Hepatocyte (in vitro differentiated cells): ENCODE measurements at regions not wholly inside any gene's neighbourhood (a gene's known extent, or its start where the extent isn't known, plus 50 kb on each side); places are given as distances from the start of the nearest gene placed in this dataset.

Experiments used
- DNase-seq: peaks from one replicate; pipeline ENCODE4 v3.0.0-alpha.2; 2016; ENCODE audit warnings: low spot score
- H2AFZ ChIP-seq: fragments of 200-600 bp; sonication (generic); 2 replicates; pipeline ENCODE4 v1.6.0; 2016; ENCODE audit warnings: antibody characterized with exemption, mild to moderate bottlenecking
- H3K27ac ChIP-seq: fragments of 200-600 bp; sonication (generic); 2 replicates; pipeline ENCODE4 v1.5.1; 2016; ENCODE audit warnings: mild to moderate bottlenecking
- H3K27me3 ChIP-seq: fragments of 200-600 bp; sonication (generic); 2 replicates; pipeline ENCODE4 v1.6.1; 2016
- H3K36me3 ChIP-seq: fragments of 200-600 bp; sonication (generic); replicated peaks from 2 replicates; pipeline ENCODE4 v1.5.1; 2016; ENCODE audit warnings: low read depth; ENCODE audit not compliant: insufficient read depth
- H3K4me1 ChIP-seq: fragments of 200-600 bp; sonication (generic); 2 replicates; pipeline ENCODE4 v1.5.1; 2016; ENCODE audit warnings: mild to moderate bottlenecking, moderate library complexity; ENCODE audit not compliant: insufficient read depth
- H3K4me2 ChIP-seq: fragments of 200-600 bp; sonication (generic); 2 replicates; pipeline ENCODE4 v1.6.0; 2016
- H3K4me3 ChIP-seq: fragments of 200-600 bp; sonication (generic); 2 replicates; pipeline ENCODE4 v1.5.1; 2016; ENCODE audit warnings: mild to moderate bottlenecking
- H3K79me2 ChIP-seq: fragments of 200-600 bp; sonication (generic); 2 replicates; pipeline ENCODE4 v1.6.0; 2017; ENCODE audit warnings: mild to moderate bottlenecking
- H3K9me2 ChIP-seq: fragments of 200-600 bp; sonication (generic); replicated peaks from 2 replicates; pipeline ENCODE4 v1.6.0; 2017; ENCODE audit warnings: mild to moderate bottlenecking; ENCODE audit not compliant: insufficient read depth
- H3K9me3 ChIP-seq: fragments of 200-600 bp; sonication (generic); 2 replicates; pipeline ENCODE4 v1.5.1; 2016; ENCODE audit warnings: low read depth, mild to moderate bottlenecking
- H4K20me1 ChIP-seq: fragments of 200-600 bp; sonication (generic); 2 replicates; pipeline ENCODE4 v1.6.0; 2016; ENCODE audit warnings: mild to moderate bottlenecking; ENCODE audit not compliant: insufficient read depth, poor library complexity, severe bottlenecking
- CTCF ChIP-seq: fragments of 200-600 bp; sonication (generic); IDR thresholded peaks from 2 replicates; pipeline ENCODE4 v1.5.1; 2016; ENCODE audit warnings: antibody characterized with exemption, mild to moderate bottlenecking; ENCODE audit not compliant: poor library complexity
- EZH2 ChIP-seq: fragments of 200-600 bp; sonication (generic); IDR thresholded peaks from 2 replicates; pipeline ENCODE4 v1.6.1; 2016; ENCODE audit warnings: antibody characterized with exemption, mild to moderate bottlenecking, borderline replicate concordance
- EZH2phosphoT487 ChIP-seq: fragments of 200-600 bp; sonication (generic); IDR thresholded peaks from one replicate; pipeline ENCODE4 v1.6.1; 2018; ENCODE audit warnings: antibody characterized with exemption, mild to moderate bottlenecking, low read depth, moderate library complexity; ENCODE audit not compliant: unreplicated experiment, severe bottlenecking
- WGBS: methylation state at CpG from one replicate; pipeline ENCODE4 v1.1.6; 2016; ENCODE audit warnings: low lambda C conversion rate; ENCODE audit errors: missing lambda C conversion rate; 5-methylcytosine and 5-hydroxymethylcytosine counted together

- Histone ChIP-seq H3K4me1 (peaks cover 18% of the 10 kb centered on the region), H3K4me3 (no peak overlapping the region), H3K4me2 (no peak overlapping the region), H4K20me1 (no peaks in the 10 kb centered on the region), H3K9me3 (no peaks in the 10 kb centered on the region), H3K79me2 (no peaks in the 10 kb centered on the region), H2AFZ (no peak overlapping the region), H3K36me3 (no peaks in the 10 kb centered on the region), H3K27me3 (no peaks in the 10 kb centered on the region), H3K9me2 (no peaks in the 10 kb centered on the region), H3K27ac (no peak overlapping the region)
- no peak for DNase-seq
- WGBS: 86% methylated on average over 1 of the region's 1 CpG
- TF ChIP-seq EZH2phosphoT487 (no peak), EZH2 (no peak), CTCF (no peak)
Observed at GRCh38 chr6:56383160-56383559, 135.8 kb upstream of the COL21A1 start.

DNA sequence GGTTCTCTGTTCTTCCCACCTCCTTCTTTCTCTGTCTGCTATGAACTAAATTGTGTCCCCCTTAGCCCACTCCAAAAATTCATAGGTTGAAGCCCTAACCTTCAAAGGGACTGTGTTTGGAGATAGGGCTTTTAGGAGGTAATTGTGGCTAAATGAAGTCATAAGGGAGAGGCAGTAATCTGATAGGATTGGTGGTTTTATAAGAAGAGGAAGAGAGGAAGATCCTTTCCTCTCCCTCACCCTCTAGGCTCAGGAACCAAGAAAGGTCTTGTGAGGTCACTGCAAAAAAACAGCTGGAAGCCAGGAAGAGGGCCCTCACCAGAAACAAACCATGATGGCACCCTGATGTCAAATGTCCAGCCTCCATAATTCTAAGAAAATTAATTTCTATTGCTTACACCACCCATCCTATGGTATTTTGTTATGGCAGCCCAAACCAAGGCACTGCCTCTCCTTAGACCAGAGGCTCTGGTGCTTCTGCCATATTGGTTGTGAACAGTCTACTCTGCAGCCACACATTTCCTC lies 135.1 kb upstream of the COL21A1 start:
- Histone ChIP-seq H2AFZ (no peak overlapping the region), H3K9me3 (no peaks in the 10 kb centered on the region), H3K36me3 (no peaks in the 10 kb centered on the region), H3K4me3 (no peak overlapping the region), H3K27ac (peak overlapping the region; percentile 69), H3K27me3 (no peaks in the 10 kb centered on the region), H4K20me1 (no peaks in the 10 kb centered on the region), H3K9me2 (no peaks in the 10 kb centered on the region), H3K4me1 (peaks cover 17% of the 10 kb centered on the region), H3K4me2 (no peak overlapping the region), H3K79me2 (no peaks in the 10 kb centered on the region)
- no peak for DNase-seq
- no peak for TF ChIP-seq EZH2
- TF ChIP-seq CTCF: no peak
- TF ChIP-seq EZH2phosphoT487: no peak

GRCh38 chr6:56381801-56382251 lies 134.4 kb upstream of the COL21A1 start:
- no peaks in the 10 kb centered on the region for H3K27me3 ChIP-seq
- 37% methylated on average over 4 of the region's 4 CpGs for WGBS
- H2AFZ ChIP-seq: no peak overlapping the region
- no peaks in the 10 kb centered on the region for H3K79me2 ChIP-seq
- TF ChIP-seq EZH2 (no peak), EZH2phosphoT487 (no peak), CTCF (no peak)
- H3K9me2 ChIP-seq: no peaks in the 10 kb centered on the region
- peaks cover 11% of the 10 kb centered on the region for H3K4me1 ChIP-seq
- no peak overlapping the region for H3K4me3 ChIP-seq
- H3K9me3 ChIP-seq: no peaks in the 10 kb centered on the region
- no peaks in the 10 kb centered on the region for H4K20me1 ChIP-seq
- H3K36me3 ChIP-seq: no peaks in the 10 kb centered on the region
- peak; percentile 38 for DNase-seq
- peak overlapping the region; percentile 69 for H3K27ac ChIP-seq
- no peak overlapping the region for H3K4me2 ChIP-seq

DNA sequence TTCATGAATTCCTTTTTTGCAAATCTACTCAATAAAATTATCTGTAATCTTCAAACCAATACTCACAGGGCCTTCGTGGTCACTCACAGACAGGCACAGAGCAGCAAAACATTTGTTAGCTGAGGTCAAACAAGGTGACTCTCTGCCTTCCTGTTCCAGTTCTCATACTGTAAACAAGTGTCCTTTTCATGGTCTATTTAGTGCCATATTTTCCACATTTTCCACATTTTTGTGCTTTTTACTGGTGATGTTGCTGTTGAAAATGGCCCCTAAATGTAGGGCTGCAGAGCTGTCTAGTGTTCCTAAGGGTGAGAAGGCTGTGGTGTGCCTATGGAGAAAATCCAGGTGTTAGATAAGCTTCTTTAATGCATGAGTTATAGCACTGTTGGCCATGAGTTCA lies 133.1 kb upstream of the COL21A1 start:
- Histone ChIP-seq H3K9me2 (no peaks in the 10 kb centered on the region), H3K27me3 (no peaks in the 10 kb centered on the region), H3K4me1 (peaks cover 4% of the 10 kb centered on the region), H3K79me2 (no peaks in the 10 kb centered on the region), H2AFZ (no peak overlapping the region), H3K4me2 (no peak overlapping the region), H3K4me3 (no peak overlapping the region), H3K36me3 (no peaks in the 10 kb centered on the region), H3K27ac (no peak overlapping the region), H3K9me3 (no peaks in the 10 kb centered on the region), H4K20me1 (no peaks in the 10 kb centered on the region)
- WGBS: 68% methylated on average over 1 of the region's 1 CpG
- DNase-seq: no peak
- TF ChIP-seq EZH2phosphoT487: no peak
- TF ChIP-seq EZH2: no peak
- no peak for TF ChIP-seq CTCF
